AG10803 (cell line): ENCODE measurements at regions not wholly inside any gene's neighbourhood (a gene's known extent, or its start where the extent isn't known, plus 50 kb on each side); places are given as distances from the start of the nearest gene placed in this dataset.

Source experiments
- DNase-seq: peaks from one replicate; pipeline ENCODE4 v3.0.0; 2010; ENCODE audit warnings: low read depth
- H3K4me3 ChIP-seq: 2 replicates; pipeline ENCODE4 v1.5.1; 2011; ENCODE audit warnings: mild to moderate bottlenecking, low read length, control low read depth
- CTCF ChIP-seq: conservative IDR thresholded peaks from 2 replicates; pipeline ENCODE4 v1.5.1; 2011; ENCODE audit warnings: mild to moderate bottlenecking, low read length, control low read depth, inconsistent platforms

DNA sequence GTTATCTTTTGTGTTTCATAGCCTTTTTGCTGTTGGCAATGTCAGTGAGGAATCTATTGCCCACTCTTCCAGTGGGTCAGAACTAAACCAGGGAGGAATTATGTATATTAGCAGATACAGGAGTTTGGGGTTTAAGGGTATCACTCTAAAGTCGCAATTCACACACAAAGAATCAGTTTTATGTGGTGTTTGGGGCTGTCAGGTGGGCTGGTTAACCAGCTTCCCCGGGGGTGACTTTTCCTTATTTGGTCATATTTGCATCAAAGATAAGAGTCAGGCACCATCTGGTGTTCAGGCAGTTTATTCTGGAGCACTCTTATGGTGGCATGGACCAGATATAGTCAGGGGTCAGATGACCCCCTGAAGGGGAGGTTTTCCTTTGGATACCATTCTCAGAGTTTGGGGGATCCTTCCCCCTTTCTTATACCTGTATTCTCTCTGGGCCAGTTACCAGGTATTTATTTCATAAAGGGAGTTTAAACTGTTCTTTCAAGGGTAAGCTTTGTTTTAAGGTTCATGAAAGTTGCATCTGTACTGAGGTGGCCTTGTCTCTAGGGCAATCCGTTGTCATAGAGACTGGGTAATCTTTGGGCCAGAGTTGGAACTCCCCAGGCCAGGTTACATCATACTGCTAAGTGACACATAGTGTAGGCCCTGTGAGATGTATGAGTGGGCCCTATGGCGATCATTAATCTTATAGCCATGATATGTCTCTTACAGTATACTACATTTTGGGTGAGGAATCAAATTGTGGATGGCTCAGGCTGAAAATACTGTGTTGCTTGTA lies 148.2 kb downstream of the RWDD3 start:
- no peak for DNase-seq
- TF ChIP-seq CTCF, result no peak
- no peak overlapping the region for H3K4me3 ChIP-seq

GRCh38 chr1:95383111-95383510 lies 149.1 kb downstream of the RWDD3 start:
- no peak overlapping the region for H3K4me3 ChIP-seq
- TF ChIP-seq CTCF, result no peak
- no peak for DNase-seq

DNA sequence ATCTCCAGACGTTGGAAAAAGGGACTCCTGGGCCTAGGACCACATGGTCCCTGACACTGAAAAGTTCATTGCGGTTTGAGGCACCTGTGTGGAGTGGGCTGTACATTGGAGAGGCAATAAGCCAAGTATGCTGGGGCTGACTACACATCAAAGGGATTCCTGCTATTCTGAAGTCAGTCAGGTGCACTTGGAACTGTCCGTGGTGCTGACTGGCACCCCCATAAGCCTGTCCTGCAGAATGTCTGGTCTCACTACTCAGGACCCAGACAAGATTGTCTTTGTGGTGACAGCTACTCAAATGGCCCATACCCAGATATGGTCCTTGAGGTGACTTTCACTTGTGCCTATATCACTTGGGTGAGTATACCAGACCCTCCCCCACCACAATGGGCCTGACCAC lies 150.6 kb downstream of the RWDD3 start:
- no peak overlapping the region for H3K4me3 ChIP-seq
- no peak for DNase-seq
- TF ChIP-seq CTCF, result no peak

- TF ChIP-seq CTCF, result no peak
- no peak overlapping the region for H3K4me3 ChIP-seq
- DNase-seq, result no peak
Measured at GRCh38 chr1:95386371-95386770, 152.4 kb downstream of the RWDD3 start.

- H3K4me3 ChIP-seq, result no peak overlapping the region
- TF ChIP-seq CTCF, result no peak
- no peak for DNase-seq
Measured at GRCh38 chr1:95386915-95387314, 152.9 kb downstream of the RWDD3 start.

DNA sequence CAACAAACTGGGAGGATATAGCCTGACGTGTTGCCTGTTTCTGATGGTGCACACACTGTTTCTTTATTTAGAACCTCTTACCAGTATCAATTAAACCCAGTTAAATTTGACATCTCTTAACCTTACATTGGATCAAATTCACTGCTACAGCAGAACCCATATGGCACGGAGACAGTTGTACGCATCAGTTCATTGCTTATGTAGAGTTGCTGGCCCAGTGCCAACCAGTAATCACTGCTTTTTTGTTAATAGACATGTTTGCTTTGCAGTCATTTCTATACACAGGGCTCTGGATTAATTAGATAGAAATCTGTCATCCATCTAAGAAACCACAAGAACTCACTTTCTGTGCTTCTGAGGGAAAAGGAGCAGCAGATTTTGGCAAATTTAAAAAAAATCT lies 154.0 kb downstream of the RWDD3 start:
- no peak for TF ChIP-seq CTCF
- no peak overlapping the region for H3K4me3 ChIP-seq
- no peak for DNase-seq

- H3K4me3 ChIP-seq, result no peak overlapping the region
- no peak for DNase-seq
- no peak for TF ChIP-seq CTCF
Measured at GRCh38 chr1:95393434-95393833, 159.4 kb downstream of the RWDD3 start.
